Body of pancreas (tissue), 4 donors: ENCODE measurements at regions not wholly inside any gene's neighbourhood (a gene's known extent, or its start where the extent isn't known, plus 50 kb on each side); places are given as distances from the start of the nearest gene placed in this dataset.

ENCODE experiments used
- CTCF ChIP-seq, 7 experiments: fragments of 450-650 bp in 4 of 7; fragments of 200-600 bp in 3 of 7; sonication (generic) in 3 of 7; IDR thresholded peaks; one replicate each; pipeline ENCODE4 v1.5.1; 2016 to 2019; ENCODE audit warnings: antibody characterized with exemption in 7 of 7
- POLR2A ChIP-seq, 3 donors: fragments of 450-650 bp; IDR thresholded peaks; one replicate each; pipeline ENCODE4 v1.6.1; 2016; ENCODE audit warnings: antibody characterized with exemption in 3 of 3, mild to moderate bottlenecking in 2 of 3

GRCh38 chr14:30357791-30358190 lies 201.2 kb upstream of the G2E3 start:
- TF ChIP-seq CTCF (IDR thresholded peaks at IDR 0.05) (no peak), POLR2A (IDR thresholded peaks at IDR 0.05) (no peak)
